Astrocyte of the cerebellum (primary cell): ENCODE measurements at regions not wholly inside any gene's neighbourhood (a gene's known extent, or its start where the extent isn't known, plus 50 kb on each side); places are given as distances from the start of the nearest gene placed in this dataset.

ENCODE experiments used
- DNase-seq: peaks from one replicate; pipeline ENCODE4 v3.0.0-alpha.2; 2011; ENCODE audit warnings: low read depth
- H3K4me3 ChIP-seq: 2 replicates; pipeline ENCODE4 v1.5.1; 2011; ENCODE audit warnings: mild to moderate bottlenecking, low read depth, low read length, moderate library complexity
- CTCF ChIP-seq: IDR thresholded peaks from 2 replicates; pipeline ENCODE4 v1.5.1; 2012; ENCODE audit warnings: low read length, low read depth, moderate library complexity, mild to moderate bottlenecking; ENCODE audit errors: missing control alignments
- in situ Hi-C: cut with HindIII; loops from 2 replicates; pipeline ENCODE4 v1.10.0; 2017; ENCODE audit warnings: low sequenced_read_pairs

GRCh38 chr6:90388395-90388794 lies 91.8 kb upstream of the BACH2 start:
- no peak overlapping the region for H3K4me3 ChIP-seq
- in situ Hi-C loops, result no loop called here
- TF ChIP-seq CTCF, result no peak

GRCh38 chr6:90387826-90388225 lies 91.2 kb upstream of the BACH2 start:
- in situ Hi-C loops, result no loop called here
- no peak for TF ChIP-seq CTCF

More at GRCh38 chr6:90388395-90388794, 91.8 kb upstream of the BACH2 start:
- DNase-seq, result no peak

GRCh38 chr6:90387383-90387775 lies 90.7 kb upstream of the BACH2 start:
- no peak overlapping the region for H3K4me3 ChIP-seq
- no peak for DNase-seq
- TF ChIP-seq CTCF, result no peak
- in situ Hi-C loops, result no loop called here

More at GRCh38 chr6:90387826-90388225, 91.2 kb upstream of the BACH2 start:
- H3K4me3 ChIP-seq, result no peak overlapping the region
- DNase-seq, result no peak

GRCh38 chr6:90386399-90387382 lies 90.0 kb upstream of the BACH2 start:
- no peak for DNase-seq
- in situ Hi-C loops, result no loop called here
- H3K4me3 ChIP-seq, result no peak overlapping the region
- no peak for TF ChIP-seq CTCF

GRCh38 chr6:90385759-90386313 lies 89.2 kb upstream of the BACH2 start:
- DNase-seq, result no peak
- in situ Hi-C loops, result no loop called here
- TF ChIP-seq CTCF, result no peak
- no peak overlapping the region for H3K4me3 ChIP-seq

- DNase-seq, result no peak
- no peak for TF ChIP-seq CTCF
- in situ Hi-C loops, result no loop called here
- no peak overlapping the region for H3K4me3 ChIP-seq
Observed at GRCh38 chr6:90384720-90385119, 88.1 kb upstream of the BACH2 start.
